ENCODE measurements at regions not wholly inside any gene's neighbourhood (a gene's known extent, or its start where the extent isn't known, plus 50 kb on each side); places are given as distances from the start of the nearest gene placed in this dataset.
"Not testable (repeated sequence)": the region's sequence is repeated elsewhere in the genome, so short reads cannot be mapped to it uniquely, and the experiment has no call there.

DNA sequence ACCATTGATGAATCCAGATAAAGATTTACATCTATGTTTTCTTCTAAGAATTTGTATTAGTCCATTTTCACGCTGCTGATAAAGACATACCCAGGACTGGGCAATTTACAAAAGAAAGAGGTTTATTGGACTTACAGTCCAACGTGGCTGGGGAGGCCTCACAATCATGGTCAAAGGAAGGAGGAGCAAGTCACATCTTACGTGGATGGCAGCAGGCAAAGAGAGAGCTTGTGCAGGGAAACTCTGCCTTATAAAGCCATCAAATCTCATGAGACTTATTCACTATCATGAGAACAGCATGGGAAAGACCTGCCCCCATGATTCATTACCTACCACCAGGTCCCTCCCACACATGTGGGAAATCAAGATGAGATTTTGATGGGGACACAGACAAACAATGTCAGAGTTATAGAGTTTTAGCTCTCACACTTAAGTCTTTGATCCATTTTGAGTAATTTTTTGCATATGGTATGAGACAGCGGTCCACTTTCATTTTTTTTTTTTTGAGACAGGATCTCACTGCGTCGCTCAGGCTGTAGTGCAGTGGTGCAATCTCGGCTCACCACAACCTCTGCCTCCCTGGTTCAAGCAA is 53.5 kb upstream of the JADE2 start:
- H3K4me3 ChIP-seq (ENCODE audit: low read depth, low read length); in situ Hi-C loops (cut with HindIII; ENCODE audit: low sequenced_read_pairs); DNase-seq (ENCODE audit: low read depth, low spot score): not testable (repeated sequence)

DNA sequence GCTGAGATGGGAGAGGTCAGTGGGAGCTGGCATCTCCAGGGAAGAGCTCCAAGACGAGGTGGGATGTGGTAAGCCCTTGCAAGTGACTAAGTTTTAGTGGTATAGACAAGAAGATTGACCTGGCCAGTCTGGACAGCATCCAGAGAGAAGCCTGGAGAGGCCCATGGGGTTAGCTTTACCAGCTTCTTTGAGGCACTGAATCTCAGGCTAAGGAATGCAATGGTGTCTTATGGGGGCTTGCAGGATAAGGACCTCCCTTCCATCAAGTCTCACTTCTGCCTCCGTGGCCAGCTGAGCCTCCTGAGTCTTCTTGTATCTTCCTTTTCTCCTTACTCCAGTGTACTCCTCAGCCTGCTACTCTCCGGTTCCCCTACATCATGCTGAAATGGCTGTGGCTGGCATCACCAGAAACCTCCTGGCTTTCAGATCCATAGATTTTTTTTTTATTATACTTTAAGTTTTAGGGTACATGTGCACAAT is 56.5 kb upstream of the JADE2 start:
- in situ Hi-C loops (cut with HindIII; ENCODE audit: low sequenced_read_pairs): no loop called here
- TF ChIP-seq, protein P1, sequence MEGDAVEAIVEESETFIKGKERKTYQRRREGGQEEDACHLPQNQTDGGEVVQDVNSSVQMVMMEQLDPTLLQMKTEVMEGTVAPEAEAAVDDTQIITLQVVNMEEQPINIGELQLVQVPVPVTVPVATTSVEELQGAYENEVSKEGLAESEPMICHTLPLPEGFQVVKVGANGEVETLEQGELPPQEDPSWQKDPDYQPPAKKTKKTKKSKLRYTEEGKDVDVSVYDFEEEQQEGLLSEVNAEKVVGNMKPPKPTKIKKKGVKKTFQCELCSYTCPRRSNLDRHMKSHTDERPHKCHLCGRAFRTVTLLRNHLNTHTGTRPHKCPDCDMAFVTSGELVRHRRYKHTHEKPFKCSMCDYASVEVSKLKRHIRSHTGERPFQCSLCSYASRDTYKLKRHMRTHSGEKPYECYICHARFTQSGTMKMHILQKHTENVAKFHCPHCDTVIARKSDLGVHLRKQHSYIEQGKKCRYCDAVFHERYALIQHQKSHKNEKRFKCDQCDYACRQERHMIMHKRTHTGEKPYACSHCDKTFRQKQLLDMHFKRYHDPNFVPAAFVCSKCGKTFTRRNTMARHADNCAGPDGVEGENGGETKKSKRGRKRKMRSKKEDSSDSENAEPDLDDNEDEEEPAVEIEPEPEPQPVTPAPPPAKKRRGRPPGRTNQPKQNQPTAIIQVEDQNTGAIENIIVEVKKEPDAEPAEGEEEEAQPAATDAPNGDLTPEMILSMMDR (IDR thresholded peaks at IDR 0.05; ENCODE audit: low read depth, low read length): no peak
- H3K4me3 ChIP-seq (ENCODE audit: low read depth, low read length): no peak overlapping the region
- DNase-seq (ENCODE audit: low read depth, low spot score): no peak

DNA sequence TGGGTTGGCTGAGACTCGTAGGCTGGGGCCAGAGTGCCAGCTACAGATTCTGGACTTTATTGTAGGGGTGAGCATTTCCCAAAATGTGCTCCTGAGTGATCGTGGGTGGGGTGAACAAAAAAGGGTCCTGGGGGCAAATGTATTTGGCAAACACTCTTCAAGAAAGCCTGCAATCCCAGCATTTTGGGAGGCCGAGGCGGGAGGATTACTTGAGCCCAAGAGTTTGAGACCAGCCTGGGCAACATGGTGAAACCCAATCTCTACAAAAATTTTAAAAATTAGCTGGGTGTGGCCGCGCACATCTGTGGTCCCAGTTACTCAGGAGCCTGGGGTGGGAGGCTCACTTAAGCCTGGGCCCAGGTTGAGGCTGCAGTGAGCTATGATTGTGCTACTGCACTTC is 55.5 kb upstream of the CDKN2AIPNL start:
- DNase-seq (ENCODE audit: low read depth, low spot score): no peak
- TF ChIP-seq, protein P1 (IDR thresholded peaks at IDR 0.05; ENCODE audit: low read depth, low read length): no peak
- in situ Hi-C loops (cut with HindIII; ENCODE audit: low sequenced_read_pairs): no loop called here
- no peak overlapping the region for H3K4me3 ChIP-seq (ENCODE audit: low read depth, low read length)

DNA sequence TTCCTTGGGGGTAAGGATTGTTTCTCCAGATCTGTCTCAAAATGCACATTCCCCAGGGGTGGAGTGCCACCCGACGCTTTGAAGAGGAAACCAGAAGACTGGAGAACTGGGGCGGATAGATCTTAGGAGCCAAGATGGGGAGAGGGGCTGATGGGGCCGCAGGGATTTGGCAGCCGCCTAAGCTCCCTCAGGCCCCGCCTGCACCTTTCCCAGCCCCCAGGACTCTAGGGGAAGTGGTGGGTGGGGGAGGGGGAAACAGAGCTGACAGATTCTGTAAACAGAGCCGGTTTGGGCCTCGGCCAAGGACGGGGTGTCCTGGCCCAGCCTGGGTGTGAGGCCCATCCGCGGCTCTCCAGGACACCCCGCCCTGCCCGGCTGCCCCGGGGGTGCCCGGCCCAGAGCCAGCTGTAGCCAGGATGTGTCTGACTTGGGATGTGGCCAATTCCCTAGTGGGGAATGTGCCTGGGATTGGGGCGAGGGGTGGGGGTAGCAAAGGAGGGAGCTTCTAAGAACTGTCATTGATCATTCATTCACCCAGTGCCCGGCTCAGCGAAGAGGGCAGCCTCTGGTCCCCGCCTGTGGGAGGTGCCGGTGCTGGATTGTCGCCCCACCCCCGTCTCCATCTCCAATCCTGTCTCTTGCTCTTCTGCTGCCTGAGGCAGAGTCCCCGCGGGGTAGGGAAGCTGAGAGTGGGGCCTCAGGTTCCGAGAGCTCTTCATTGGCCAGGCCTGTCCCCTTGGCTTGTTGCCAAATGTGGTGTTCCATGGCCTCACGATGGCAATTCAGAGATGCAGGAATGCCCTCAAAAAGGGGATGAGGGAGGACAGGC is 54.8 kb upstream of the CDKN2AIPNL start:
- in situ Hi-C loops (cut with HindIII; ENCODE audit: low sequenced_read_pairs): no loop called here
- TF ChIP-seq, protein P1 (IDR thresholded peaks at IDR 0.05; ENCODE audit: low read depth, low read length): no peak
- peak overlapping the region; percentile 20 for H3K4me3 ChIP-seq (ENCODE audit: low read depth, low read length)
- DNase-seq (ENCODE audit: low read depth, low spot score): peak; percentile 96

DNA sequence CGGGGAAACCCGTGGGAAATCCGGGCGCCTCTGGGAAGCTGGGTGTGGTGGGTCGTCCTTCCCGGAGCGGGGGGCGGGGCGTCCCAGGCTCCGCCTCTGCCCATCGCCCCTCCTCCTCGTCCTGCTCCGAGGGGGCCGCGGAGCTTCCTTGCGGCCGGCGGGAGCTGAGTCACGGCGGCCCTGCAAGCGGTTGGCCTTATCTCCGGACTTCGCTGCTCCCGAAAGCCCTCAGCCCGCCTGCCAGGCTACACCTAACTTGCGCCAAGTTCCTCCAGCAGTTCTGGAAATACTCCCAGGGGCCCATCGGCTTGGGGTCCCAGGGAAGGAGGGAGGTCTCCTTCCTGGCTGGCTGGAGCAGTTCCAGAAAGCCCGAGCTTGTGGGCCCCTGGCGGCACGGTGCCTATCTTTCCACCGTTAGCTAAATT is 54.1 kb upstream of the CDKN2AIPNL start:
- TF ChIP-seq, protein P1 (IDR thresholded peaks at IDR 0.05; ENCODE audit: low read depth, low read length): no peak
- peak overlapping the region; percentile 20 for H3K4me3 ChIP-seq (ENCODE audit: low read depth, low read length)
- peak; percentile 95 for DNase-seq (ENCODE audit: low read depth, low spot score)
- in situ Hi-C loops (cut with HindIII; ENCODE audit: low sequenced_read_pairs): no loop called here

DNA sequence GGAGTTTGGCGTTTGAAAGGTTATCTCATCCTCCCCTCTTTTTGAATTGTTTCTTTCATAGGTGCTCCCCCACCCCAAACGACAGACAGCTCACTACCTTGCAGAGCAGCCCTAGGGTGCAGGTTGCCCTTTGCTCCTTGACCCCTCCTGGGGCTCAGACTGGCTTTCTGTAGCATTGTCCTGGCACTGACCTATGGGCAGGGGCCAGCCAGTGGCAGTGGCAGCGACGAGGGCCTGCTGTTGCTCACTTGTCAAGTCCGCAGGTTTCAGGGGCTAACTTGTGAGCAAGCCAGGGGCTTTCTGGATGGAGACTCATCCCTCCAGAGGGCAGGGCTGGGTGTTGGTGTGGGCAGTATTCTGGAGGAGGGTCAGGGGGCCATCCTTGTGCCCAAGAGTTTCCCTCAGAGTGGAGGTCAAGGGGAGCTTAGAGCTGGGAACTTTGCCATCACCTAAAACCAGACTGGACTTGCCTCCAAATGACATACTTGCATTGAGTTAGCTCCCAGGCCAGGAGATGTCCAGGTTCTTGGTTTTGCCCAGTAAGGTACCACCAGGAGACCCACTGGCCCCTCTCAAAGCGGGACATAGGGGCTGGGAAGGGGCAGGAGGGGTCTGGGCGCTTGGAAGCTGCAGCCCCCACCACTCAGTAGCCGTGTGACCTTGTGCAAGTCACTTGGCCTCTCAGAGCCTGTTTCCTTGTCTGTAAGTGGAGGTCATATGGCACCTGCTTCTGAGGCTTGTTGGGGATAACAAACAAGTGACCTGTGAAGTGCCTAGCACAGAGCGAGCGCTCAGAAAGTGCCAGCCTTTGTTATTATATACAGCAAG is 53.5 kb upstream of the CDKN2AIPNL start:
- TF ChIP-seq, protein P1 (IDR thresholded peaks at IDR 0.05; ENCODE audit: low read depth, low read length): no peak
- DNase-seq (ENCODE audit: low read depth, low spot score): no peak
- no peak overlapping the region for H3K4me3 ChIP-seq (ENCODE audit: low read depth, low read length)
- in situ Hi-C loops (cut with HindIII; ENCODE audit: low sequenced_read_pairs): no loop called here

Data from astrocyte of the spinal cord (primary cell).